Prostate gland (tissue), 2 donors: ENCODE measurements at regions not wholly inside any gene's neighbourhood (a gene's known extent, or its start where the extent isn't known, plus 50 kb on each side); places are given as distances from the start of the nearest gene placed in this dataset.

Source experiments
- POLR2AphosphoS5 ChIP-seq: sonication (generic); formaldehyde crosslinking; IDR thresholded peaks from one replicate; pipeline ENCODE4 v1.6.1; 2017; ENCODE audit warnings: antibody characterized with exemption
- TF ChIP-seq, protein P1 (sequence below), 4 experiments: fragments of 200-600 bp in 2 of 4; fragments of 450-650 bp in 2 of 4; sonication (generic) in 2 of 4; IDR thresholded peaks; 1 replicate in 3 of 4; 2 replicates in 1 of 4; pipeline ENCODE4 v1.5.1; 2016 to 2019; ENCODE audit warnings: antibody characterized with exemption in 4 of 4, mild to moderate bottlenecking in 2 of 4, moderate library complexity in 2 of 4

- no peak for TF ChIP-seq POLR2AphosphoS5
- TF ChIP-seq, protein P1, sequence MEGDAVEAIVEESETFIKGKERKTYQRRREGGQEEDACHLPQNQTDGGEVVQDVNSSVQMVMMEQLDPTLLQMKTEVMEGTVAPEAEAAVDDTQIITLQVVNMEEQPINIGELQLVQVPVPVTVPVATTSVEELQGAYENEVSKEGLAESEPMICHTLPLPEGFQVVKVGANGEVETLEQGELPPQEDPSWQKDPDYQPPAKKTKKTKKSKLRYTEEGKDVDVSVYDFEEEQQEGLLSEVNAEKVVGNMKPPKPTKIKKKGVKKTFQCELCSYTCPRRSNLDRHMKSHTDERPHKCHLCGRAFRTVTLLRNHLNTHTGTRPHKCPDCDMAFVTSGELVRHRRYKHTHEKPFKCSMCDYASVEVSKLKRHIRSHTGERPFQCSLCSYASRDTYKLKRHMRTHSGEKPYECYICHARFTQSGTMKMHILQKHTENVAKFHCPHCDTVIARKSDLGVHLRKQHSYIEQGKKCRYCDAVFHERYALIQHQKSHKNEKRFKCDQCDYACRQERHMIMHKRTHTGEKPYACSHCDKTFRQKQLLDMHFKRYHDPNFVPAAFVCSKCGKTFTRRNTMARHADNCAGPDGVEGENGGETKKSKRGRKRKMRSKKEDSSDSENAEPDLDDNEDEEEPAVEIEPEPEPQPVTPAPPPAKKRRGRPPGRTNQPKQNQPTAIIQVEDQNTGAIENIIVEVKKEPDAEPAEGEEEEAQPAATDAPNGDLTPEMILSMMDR (IDR thresholded peaks at IDR 0.05) = no peak
Observed at GRCh38 chr6:77177470-77177869, 285.8 kb downstream of the HTR1B start.
